DND-41 (cell line): ENCODE measurements at regions not wholly inside any gene's neighbourhood (a gene's known extent, or its start where the extent isn't known, plus 50 kb on each side); places are given as distances from the start of the nearest gene placed in this dataset.

Experiments
- EZH2 ChIP-seq: IDR thresholded peaks from 3 replicates; pipeline ENCODE4 v1.6.1; 2012; ENCODE audit warnings: borderline replicate concordance, low read depth, mild to moderate bottlenecking, moderate library complexity, low read length, inconsistent platforms; ENCODE audit not compliant: severe bottlenecking
- TF ChIP-seq, protein P1 (sequence below): IDR thresholded peaks from 2 replicates; pipeline ENCODE4 v1.5.1; 2012; ENCODE audit warnings: borderline replicate concordance, low read length, moderate library complexity, mild to moderate bottlenecking; ENCODE audit not compliant: poor library complexity, severe bottlenecking; ENCODE audit errors: extremely low read depth

DNA sequence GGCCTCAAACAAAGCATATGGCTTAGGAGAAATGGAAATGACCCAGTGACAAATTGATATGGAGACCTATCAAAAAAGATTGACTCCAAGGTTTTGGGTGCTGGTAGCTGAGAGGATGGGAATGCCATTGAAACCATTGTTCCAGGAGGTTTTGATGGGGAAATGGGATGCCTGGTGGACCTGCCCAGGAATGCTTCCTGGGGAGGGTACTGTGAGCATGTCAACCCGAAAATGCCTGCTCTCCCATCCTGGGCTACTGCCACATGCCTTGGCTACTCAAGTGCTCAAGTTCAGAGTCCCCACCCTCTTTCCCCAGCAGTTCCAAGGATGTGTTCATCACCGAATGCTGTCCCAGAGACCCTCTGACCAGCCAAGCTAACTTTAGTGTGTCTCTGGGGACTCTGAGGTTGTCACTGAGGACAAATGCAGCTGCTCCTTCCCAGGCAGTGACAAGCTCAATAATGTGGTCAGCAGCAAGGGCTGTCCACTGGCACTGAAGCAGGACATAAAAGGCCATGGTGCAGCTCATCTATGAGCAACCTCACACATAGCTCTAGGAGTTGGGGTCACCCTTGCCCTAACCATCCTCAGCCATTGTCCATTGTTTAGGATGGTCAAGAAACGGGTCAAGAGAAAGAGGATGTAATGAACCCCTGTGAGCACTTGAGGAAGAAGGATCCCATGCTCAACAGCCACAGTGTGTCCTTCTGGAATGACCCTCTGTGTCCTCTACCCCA is 83.7 kb downstream of the TRIM29 start:
- TF ChIP-seq, protein P1, sequence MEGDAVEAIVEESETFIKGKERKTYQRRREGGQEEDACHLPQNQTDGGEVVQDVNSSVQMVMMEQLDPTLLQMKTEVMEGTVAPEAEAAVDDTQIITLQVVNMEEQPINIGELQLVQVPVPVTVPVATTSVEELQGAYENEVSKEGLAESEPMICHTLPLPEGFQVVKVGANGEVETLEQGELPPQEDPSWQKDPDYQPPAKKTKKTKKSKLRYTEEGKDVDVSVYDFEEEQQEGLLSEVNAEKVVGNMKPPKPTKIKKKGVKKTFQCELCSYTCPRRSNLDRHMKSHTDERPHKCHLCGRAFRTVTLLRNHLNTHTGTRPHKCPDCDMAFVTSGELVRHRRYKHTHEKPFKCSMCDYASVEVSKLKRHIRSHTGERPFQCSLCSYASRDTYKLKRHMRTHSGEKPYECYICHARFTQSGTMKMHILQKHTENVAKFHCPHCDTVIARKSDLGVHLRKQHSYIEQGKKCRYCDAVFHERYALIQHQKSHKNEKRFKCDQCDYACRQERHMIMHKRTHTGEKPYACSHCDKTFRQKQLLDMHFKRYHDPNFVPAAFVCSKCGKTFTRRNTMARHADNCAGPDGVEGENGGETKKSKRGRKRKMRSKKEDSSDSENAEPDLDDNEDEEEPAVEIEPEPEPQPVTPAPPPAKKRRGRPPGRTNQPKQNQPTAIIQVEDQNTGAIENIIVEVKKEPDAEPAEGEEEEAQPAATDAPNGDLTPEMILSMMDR, result no peak
- TF ChIP-seq EZH2, result no peak
